ENCODE measurements at regions not wholly inside any gene's neighbourhood (a gene's known extent, or its start where the extent isn't known, plus 50 kb on each side); places are given as distances from the start of the nearest gene placed in this dataset.
"Not testable (repeated sequence)": the region's sequence is repeated elsewhere in the genome, so short reads cannot be mapped to it uniquely, and the experiment has no call there.

- Histone ChIP-seq H3K4me3 (no peak overlapping the region), H3K4me1 (no peaks in the 10 kb centered on the region), H3K9me3 (no peaks in the 10 kb centered on the region), H3K27me3 (no peaks in the 10 kb centered on the region), H3K36me3 (no peaks in the 10 kb centered on the region), H3K27ac (no peak overlapping the region)
- ATAC-seq: no peak
- no peak for TF ChIP-seq POLR2A (IDR thresholded peaks at IDR 0.05)
- no peak for TF ChIP-seq EP300 (IDR thresholded peaks at IDR 0.05)
- no peak for TF ChIP-seq POLR2AphosphoS5 (IDR thresholded peaks at IDR 0.05)
- TF ChIP-seq, protein P1, sequence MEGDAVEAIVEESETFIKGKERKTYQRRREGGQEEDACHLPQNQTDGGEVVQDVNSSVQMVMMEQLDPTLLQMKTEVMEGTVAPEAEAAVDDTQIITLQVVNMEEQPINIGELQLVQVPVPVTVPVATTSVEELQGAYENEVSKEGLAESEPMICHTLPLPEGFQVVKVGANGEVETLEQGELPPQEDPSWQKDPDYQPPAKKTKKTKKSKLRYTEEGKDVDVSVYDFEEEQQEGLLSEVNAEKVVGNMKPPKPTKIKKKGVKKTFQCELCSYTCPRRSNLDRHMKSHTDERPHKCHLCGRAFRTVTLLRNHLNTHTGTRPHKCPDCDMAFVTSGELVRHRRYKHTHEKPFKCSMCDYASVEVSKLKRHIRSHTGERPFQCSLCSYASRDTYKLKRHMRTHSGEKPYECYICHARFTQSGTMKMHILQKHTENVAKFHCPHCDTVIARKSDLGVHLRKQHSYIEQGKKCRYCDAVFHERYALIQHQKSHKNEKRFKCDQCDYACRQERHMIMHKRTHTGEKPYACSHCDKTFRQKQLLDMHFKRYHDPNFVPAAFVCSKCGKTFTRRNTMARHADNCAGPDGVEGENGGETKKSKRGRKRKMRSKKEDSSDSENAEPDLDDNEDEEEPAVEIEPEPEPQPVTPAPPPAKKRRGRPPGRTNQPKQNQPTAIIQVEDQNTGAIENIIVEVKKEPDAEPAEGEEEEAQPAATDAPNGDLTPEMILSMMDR (IDR thresholded peaks at IDR 0.05): no peak
Measured at GRCh38 chr21:25453524-25453923, 153.8 kb downstream of the MRPL39 start.

DNA sequence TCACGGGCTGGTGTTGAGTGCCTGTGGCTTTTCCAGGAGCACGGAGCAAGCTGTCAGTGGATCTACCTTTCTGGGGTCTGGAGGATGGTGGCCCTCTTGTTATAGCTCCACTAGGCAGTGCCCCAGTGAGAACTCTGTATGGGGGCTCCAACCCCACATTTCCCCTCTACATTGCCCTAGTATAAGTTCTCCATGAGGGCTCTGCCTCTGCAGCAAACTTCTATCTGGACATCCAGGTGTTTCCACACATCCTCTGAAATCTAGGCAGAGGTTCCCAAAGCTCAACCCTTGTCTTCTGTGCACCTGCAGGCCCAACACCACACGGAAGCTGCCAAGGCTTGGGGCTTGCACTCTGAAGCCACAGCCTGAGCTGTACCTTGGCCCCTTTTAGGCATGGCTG is 157.3 kb downstream of the MRPL39 start:
- H3K4me3 ChIP-seq: no peak overlapping the region
- no peaks in the 10 kb centered on the region for H3K4me1 ChIP-seq
- no peaks in the 10 kb centered on the region for H3K36me3 ChIP-seq
- TF ChIP-seq, protein P1 (IDR thresholded peaks at IDR 0.05): no peak
- TF ChIP-seq POLR2AphosphoS5 (IDR thresholded peaks at IDR 0.05) (no peak), POLR2A (IDR thresholded peaks at IDR 0.05) (no peak), EP300 (IDR thresholded peaks at IDR 0.05) (no peak)
- H3K27me3 ChIP-seq: no peaks in the 10 kb centered on the region
- no peak for ATAC-seq
- H3K27ac ChIP-seq: no peak overlapping the region
- 100% methylated on average over 1 of the region's 3 CpGs; no CpG with 5 or more reads in 1 of the 2 donors for WGBS, 2 donors (ENCODE audit: low coverage in 1 of 2)
- H3K9me3 ChIP-seq: no peaks in the 10 kb centered on the region

GRCh38 chr21:25441835-25442234 is 165.4 kb downstream of the MRPL39 start:
- no peak for TF ChIP-seq POLR2AphosphoS5 (IDR thresholded peaks at IDR 0.05)
- TF ChIP-seq, protein P1 (IDR thresholded peaks at IDR 0.05): no peak
- no peak for TF ChIP-seq POLR2A (IDR thresholded peaks at IDR 0.05)
- no peak for TF ChIP-seq EP300 (IDR thresholded peaks at IDR 0.05)
- H3K36me3 ChIP-seq: no peaks in the 10 kb centered on the region
- WGBS, 2 donors (ENCODE audit: low coverage in 1 of 2): 29 to 65% methylated on average over 1 to 2 of the region's 2 CpGs
- ATAC-seq: no peak
- no peak overlapping the region for H3K27ac ChIP-seq
- H3K9me3 ChIP-seq: peaks cover 0 to 3% (median 0%) of the 10 kb centered on the region in 3 donors
- H3K4me1 ChIP-seq: no peaks in the 10 kb centered on the region
- H3K27me3 ChIP-seq: no peaks in the 10 kb centered on the region
- no peak overlapping the region for H3K4me3 ChIP-seq

DNA sequence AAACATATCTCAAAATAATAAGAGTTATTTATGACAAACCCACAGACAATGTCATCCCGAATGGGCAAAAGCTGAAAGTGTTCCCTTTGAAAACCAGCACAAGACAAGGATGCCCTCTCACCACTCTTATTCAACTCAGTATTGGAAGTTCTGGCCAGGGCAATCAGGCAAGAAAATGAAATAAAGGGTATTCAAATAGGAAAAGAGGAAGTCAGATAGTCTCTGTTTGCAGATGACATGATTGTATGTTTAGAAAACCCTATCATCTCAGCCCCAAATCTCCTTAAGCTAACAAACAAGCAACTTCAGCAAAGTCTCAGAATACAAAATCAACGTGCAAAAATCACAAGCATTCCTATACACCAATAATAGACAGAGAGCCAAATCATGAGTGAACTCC is 169.8 kb downstream of the MRPL39 start:
- H3K27me3 ChIP-seq, ATAC-seq, H3K4me1 ChIP-seq, H3K36me3 ChIP-seq, H3K4me3 ChIP-seq, H3K27ac ChIP-seq, H3K9me3 ChIP-seq: not testable (repeated sequence)
- 70 to 100% methylated on average over 2 of the region's 2 CpGs for WGBS, 2 donors (ENCODE audit: low coverage in 1 of 2)

DNA sequence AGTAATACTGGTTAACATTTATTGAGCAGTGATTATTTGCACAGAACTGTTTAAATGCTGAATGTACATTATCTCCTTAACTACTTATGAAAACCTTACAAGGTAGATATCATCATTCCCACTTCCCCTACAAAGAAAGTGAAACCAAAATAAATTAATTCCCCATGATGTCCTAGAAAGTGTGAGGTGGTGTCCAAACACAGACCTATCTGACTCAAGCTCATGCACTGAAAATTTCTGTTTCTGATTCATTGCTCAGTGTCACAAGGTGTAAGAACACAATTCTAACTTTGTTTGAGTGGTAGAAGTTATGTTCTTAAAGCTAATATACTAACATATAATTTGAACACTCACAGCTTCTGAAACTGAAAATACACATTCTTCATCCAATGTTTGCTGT is 178.7 kb downstream of the MRPL39 start:
- no peak for ATAC-seq
- Histone ChIP-seq H3K4me3 (no peak overlapping the region), H3K36me3 (no peaks in the 10 kb centered on the region), H3K27me3 (no peaks in the 10 kb centered on the region), H3K4me1 (no peaks in the 10 kb centered on the region), H3K9me3 (no peaks in the 10 kb centered on the region), H3K27ac (no peak overlapping the region)
- no peak for TF ChIP-seq POLR2A (IDR thresholded peaks at IDR 0.05)
- TF ChIP-seq, protein P1 (IDR thresholded peaks at IDR 0.05): no peak
- no peak for TF ChIP-seq EP300 (IDR thresholded peaks at IDR 0.05)
- TF ChIP-seq POLR2AphosphoS5 (IDR thresholded peaks at IDR 0.05): no peak

DNA sequence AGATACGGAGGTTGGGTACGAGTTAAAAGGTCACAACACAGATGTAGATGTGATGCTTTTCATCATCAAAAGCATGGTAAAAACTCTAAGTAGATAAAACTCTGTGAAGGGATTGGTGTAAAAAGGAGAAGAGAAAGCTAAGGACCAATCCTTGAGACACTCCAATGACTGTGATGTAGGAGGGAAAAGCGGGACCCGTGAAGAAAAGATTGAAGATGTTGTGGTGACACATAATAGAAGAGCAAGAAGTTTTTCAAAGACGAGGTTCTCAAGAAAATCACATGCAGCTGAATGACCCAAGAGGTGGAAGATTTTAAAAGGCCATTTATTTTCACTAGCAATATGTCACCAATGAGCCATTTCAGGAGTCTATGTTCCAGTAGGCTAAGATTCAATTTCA is 179.5 kb downstream of the MRPL39 start:
- ATAC-seq: no peak
- TF ChIP-seq POLR2AphosphoS5 (IDR thresholded peaks at IDR 0.05) (no peak), POLR2A (IDR thresholded peaks at IDR 0.05) (no peak), EP300 (IDR thresholded peaks at IDR 0.05) (no peak)
- TF ChIP-seq, protein P1 (IDR thresholded peaks at IDR 0.05): no peak

More for the DNA sequence above, 179.5 kb downstream of the MRPL39 start:
- no peak overlapping the region for H3K27ac ChIP-seq
- H3K36me3 ChIP-seq: no peaks in the 10 kb centered on the region
- H3K27me3 ChIP-seq: no peaks in the 10 kb centered on the region
- H3K9me3 ChIP-seq: no peaks in the 10 kb centered on the region
- no peak overlapping the region for H3K4me3 ChIP-seq
- WGBS, 2 donors (ENCODE audit: low coverage in 1 of 2): 73 to 76% methylated on average over 3 to 5 of the region's 5 CpGs
- no peaks in the 10 kb centered on the region for H3K4me1 ChIP-seq
